Smooth muscle cell (in vitro differentiated cells): ENCODE measurements at regions not wholly inside any gene's neighbourhood (a gene's known extent, or its start where the extent isn't known, plus 50 kb on each side); places are given as distances from the start of the nearest gene placed in this dataset.

Experiments
- DNase-seq: peaks from one replicate; lab custom pipeline; 2025; ENCODE audit not compliant: unreplicated experiment; lab: John Stamatoyannopoulos, UW
- H2AFZ ChIP-seq: fragments of 200-600 bp; sonication (generic); 2 replicates; pipeline ENCODE4 v1.6.0; 2016; ENCODE audit warnings: antibody characterized with exemption, low read depth, mild to moderate bottlenecking
- H3F3A ChIP-seq: fragments of 200-600 bp; sonication (generic); 2 replicates; pipeline ENCODE4 v1.6.0; 2017; ENCODE audit warnings: antibody characterized with exemption, low read depth
- H3K27ac ChIP-seq: fragments of 200-600 bp; sonication (generic); 2 replicates; pipeline ENCODE4 v1.5.1; 2016; ENCODE audit warnings: low read depth, mild to moderate bottlenecking
- H3K27me3 ChIP-seq: fragments of 200-600 bp; sonication (generic); 2 replicates; pipeline ENCODE4 v1.6.1; 2016; ENCODE audit warnings: low read depth, mild to moderate bottlenecking
- H3K36me3 ChIP-seq: fragments of 200-600 bp; sonication (generic); 2 replicates; pipeline ENCODE4 v1.5.1; 2016; ENCODE audit warnings: low read depth
- H3K4me1 ChIP-seq: fragments of 200-600 bp; sonication (generic); 2 replicates; pipeline ENCODE4 v1.5.1; 2016; ENCODE audit warnings: low read depth
- H3K4me2 ChIP-seq: fragments of 200-600 bp; sonication (generic); 2 replicates; pipeline ENCODE4 v1.6.0; 2016; ENCODE audit warnings: mild to moderate bottlenecking
- H3K4me3 ChIP-seq: fragments of 200-600 bp; sonication (generic); 2 replicates; pipeline ENCODE4 v1.5.1; 2016; ENCODE audit warnings: mild to moderate bottlenecking
- H3K79me2 ChIP-seq: fragments of 200-600 bp; sonication (generic); 2 replicates; pipeline ENCODE4 v1.6.0; 2016; ENCODE audit warnings: low read depth, mild to moderate bottlenecking
- H3K9ac ChIP-seq: fragments of 200-600 bp; sonication (generic); 2 replicates; pipeline ENCODE4 v1.6.0; 2016; ENCODE audit warnings: low read depth
- H3K9me3 ChIP-seq: fragments of 200-600 bp; sonication (generic); replicated peaks from 2 replicates; pipeline ENCODE4 v1.5.1; 2016; ENCODE audit warnings: low read depth
- H4K20me1 ChIP-seq: fragments of 200-600 bp; sonication (generic); 2 replicates; pipeline ENCODE4 v1.6.0; 2016; ENCODE audit warnings: low read depth
- CTCF ChIP-seq: fragments of 200-600 bp; sonication (generic); IDR thresholded peaks from 2 replicates; pipeline ENCODE4 v1.5.1; 2017; ENCODE audit warnings: borderline replicate concordance, mild to moderate bottlenecking, antibody characterized with exemption; ENCODE audit not compliant: insufficient read depth, poor library complexity, severe bottlenecking
- WGBS: methylation state at CpG from one replicate; pipeline ENCODE4 v1.1.7; 2016; ENCODE audit warnings: low lambda C conversion rate; 5-methylcytosine and 5-hydroxymethylcytosine counted together

GRCh38 chr1:172758259-172758658 lies 99.4 kb downstream of the FASLG start:
- Histone ChIP-seq H3K79me2 (no peaks in the 10 kb centered on the region), H3F3A (no peaks in the 10 kb centered on the region), H3K4me2 (no peak overlapping the region), H3K4me1 (no peaks in the 10 kb centered on the region), H3K36me3 (no peaks in the 10 kb centered on the region), H2AFZ (no peak overlapping the region), H3K27ac (no peak overlapping the region), H3K27me3 (no peaks in the 10 kb centered on the region), H3K9me3 (no peaks in the 10 kb centered on the region), H3K9ac (no peak overlapping the region), H3K4me3 (no peak overlapping the region), H4K20me1 (no peaks in the 10 kb centered on the region)
- DNase-seq: no peak
- 96% methylated on average over 2 of the region's 2 CpGs for WGBS
- TF ChIP-seq CTCF: no peak

DNA sequence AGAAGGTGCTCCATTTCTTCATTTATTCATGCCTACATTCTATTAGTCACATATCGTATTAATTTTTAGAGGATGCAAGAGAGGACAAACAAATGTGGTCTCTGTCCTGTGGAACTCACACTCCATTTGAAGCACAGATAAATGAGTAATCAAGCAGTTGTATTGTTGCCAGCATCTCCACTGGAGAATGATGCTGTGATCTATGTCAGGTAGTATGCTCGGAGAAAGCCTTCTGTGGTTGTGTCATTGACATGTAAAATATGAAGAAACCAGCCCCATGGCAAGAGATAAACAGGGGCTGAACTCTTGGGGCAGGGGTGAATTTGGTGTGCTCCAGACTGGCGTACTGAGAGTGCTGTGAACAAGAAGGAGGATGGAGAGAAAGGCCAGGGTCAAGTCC lies 101.2 kb downstream of the FASLG start:
- H3K27me3 ChIP-seq: no peaks in the 10 kb centered on the region
- H3K4me1 ChIP-seq: no peaks in the 10 kb centered on the region
- H3F3A ChIP-seq: no peaks in the 10 kb centered on the region
- WGBS: 94% methylated on average over 3 of the region's 3 CpGs
- no peaks in the 10 kb centered on the region for H4K20me1 ChIP-seq
- no peak overlapping the region for H3K4me3 ChIP-seq
- H3K9me3 ChIP-seq: no peaks in the 10 kb centered on the region
- H3K27ac ChIP-seq: no peak overlapping the region
- no peak for DNase-seq
- no peak overlapping the region for H2AFZ ChIP-seq
- H3K9ac ChIP-seq: no peak overlapping the region
- H3K4me2 ChIP-seq: no peak overlapping the region
- H3K36me3 ChIP-seq: no peaks in the 10 kb centered on the region
- no peaks in the 10 kb centered on the region for H3K79me2 ChIP-seq
- TF ChIP-seq CTCF: no peak

DNA sequence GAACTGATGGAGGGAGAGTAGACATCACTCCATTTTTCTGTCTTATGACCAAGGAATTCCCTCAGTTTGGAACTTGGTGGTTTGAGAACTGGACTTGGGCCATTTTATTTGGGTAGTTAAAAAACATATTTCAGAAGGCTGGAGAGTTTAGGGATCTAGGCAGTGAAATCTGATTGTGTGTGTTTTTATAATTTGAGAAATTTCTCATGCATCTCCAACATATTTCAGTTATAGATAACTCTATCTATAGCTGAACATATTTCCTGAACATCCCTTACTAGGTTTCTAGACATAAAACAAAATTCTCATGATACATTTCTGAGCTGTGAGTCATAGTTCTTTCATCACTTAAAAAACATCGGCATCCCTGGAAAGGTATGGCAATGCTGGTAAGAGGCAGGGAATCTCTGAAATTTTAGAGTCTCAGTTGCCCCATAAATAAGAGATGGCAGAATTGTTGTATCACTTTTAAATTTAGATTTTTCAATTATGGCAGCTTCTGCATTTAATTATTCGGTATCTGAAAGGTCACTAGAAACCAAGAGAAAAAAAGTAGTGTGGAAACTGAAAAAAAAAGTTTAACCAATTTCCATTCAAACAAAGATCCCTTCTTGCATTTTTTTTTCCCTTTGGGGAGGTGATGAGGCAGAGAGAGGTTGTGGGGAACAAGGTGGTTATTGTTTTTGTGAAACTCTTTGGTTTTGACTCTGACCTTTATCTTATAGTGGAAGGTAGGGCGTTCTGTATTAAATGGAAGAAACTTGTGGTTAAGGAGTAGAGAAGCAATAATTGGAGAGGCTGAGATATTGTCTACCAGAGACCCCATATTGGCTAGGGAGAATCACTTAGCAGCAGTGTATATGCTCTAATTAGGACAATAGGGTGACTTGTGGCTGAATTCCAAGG lies 102.9 kb downstream of the FASLG start:
- no peak for TF ChIP-seq CTCF
- H3K4me1 ChIP-seq: no peaks in the 10 kb centered on the region
- H2AFZ ChIP-seq: no peak overlapping the region
- no peaks in the 10 kb centered on the region for H3K27me3 ChIP-seq
- no peaks in the 10 kb centered on the region for H3K36me3 ChIP-seq
- H3K9ac ChIP-seq: no peak overlapping the region
- no peak overlapping the region for H3K27ac ChIP-seq
- H3F3A ChIP-seq: no peaks in the 10 kb centered on the region
- no peaks in the 10 kb centered on the region for H3K9me3 ChIP-seq
- DNase-seq: no peak
- H3K4me2 ChIP-seq: no peak overlapping the region
- no peaks in the 10 kb centered on the region for H4K20me1 ChIP-seq
- H3K79me2 ChIP-seq: no peaks in the 10 kb centered on the region
- 81% methylated on average over 3 of the region's 3 CpGs for WGBS
- no peak overlapping the region for H3K4me3 ChIP-seq

- Histone ChIP-seq H3K4me2 (no peak overlapping the region), H4K20me1 (no peaks in the 10 kb centered on the region), H3K36me3 (no peaks in the 10 kb centered on the region), H3K4me3 (no peak overlapping the region), H3F3A (no peaks in the 10 kb centered on the region), H3K27ac (no peak overlapping the region), H3K4me1 (no peaks in the 10 kb centered on the region), H3K9ac (no peak overlapping the region), H3K9me3 (no peaks in the 10 kb centered on the region), H3K79me2 (no peaks in the 10 kb centered on the region), H2AFZ (no peak overlapping the region), H3K27me3 (no peaks in the 10 kb centered on the region)
- DNase-seq: no peak
- no peak for TF ChIP-seq CTCF
- WGBS: 94% methylated on average over 2 of the region's 2 CpGs
Measured at GRCh38 chr1:172763057-172763456, 104.2 kb downstream of the FASLG start.
